GM10248 (cell line): ENCODE measurements at regions not wholly inside any gene's neighbourhood (a gene's known extent, or its start where the extent isn't known, plus 50 kb on each side); places are given as distances from the start of the nearest gene placed in this dataset.

ENCODE experiments used
- CTCF ChIA-PET: fragments of 300-600 bp; sonication (Branson Sonifier 250); formaldehyde crosslinking; extraction: SDS; loops from one replicate; lab custom pipeline; 2021; ENCODE audit warnings: antibody characterized with exemption; lab: Yijun Ruan, JAX
- POLR2A ChIA-PET: fragments of 350-650 bp; sonication (Branson Sonifier 250); formaldehyde crosslinking; extraction: SDS; loops from one replicate; lab custom pipeline; 2020; ENCODE audit warnings: antibody characterized with exemption; lab: Yijun Ruan, JAX
- DNase-seq: peaks from one replicate; pipeline ENCODE4 v3.0.0; 2012; ENCODE audit errors: extremely low spot score
- TF ChIP-seq, protein P1 (sequence below): IDR thresholded peaks from 2 replicates; pipeline ENCODE4 v1.5.1; 2012; ENCODE audit warnings: mild to moderate bottlenecking, low read depth; ENCODE audit errors: extremely low read depth, missing control alignments, control extremely low read depth

GRCh38 chr7:95180-95862, 97.0 kb upstream of the FAM20C start:
- CTCF ChIA-PET = no interaction called here
- DNase-seq = no peak
- TF ChIP-seq, protein P1, sequence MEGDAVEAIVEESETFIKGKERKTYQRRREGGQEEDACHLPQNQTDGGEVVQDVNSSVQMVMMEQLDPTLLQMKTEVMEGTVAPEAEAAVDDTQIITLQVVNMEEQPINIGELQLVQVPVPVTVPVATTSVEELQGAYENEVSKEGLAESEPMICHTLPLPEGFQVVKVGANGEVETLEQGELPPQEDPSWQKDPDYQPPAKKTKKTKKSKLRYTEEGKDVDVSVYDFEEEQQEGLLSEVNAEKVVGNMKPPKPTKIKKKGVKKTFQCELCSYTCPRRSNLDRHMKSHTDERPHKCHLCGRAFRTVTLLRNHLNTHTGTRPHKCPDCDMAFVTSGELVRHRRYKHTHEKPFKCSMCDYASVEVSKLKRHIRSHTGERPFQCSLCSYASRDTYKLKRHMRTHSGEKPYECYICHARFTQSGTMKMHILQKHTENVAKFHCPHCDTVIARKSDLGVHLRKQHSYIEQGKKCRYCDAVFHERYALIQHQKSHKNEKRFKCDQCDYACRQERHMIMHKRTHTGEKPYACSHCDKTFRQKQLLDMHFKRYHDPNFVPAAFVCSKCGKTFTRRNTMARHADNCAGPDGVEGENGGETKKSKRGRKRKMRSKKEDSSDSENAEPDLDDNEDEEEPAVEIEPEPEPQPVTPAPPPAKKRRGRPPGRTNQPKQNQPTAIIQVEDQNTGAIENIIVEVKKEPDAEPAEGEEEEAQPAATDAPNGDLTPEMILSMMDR = no peak
- POLR2A ChIA-PET = no interaction called here

- DNase-seq = no peak
- TF ChIP-seq, protein P1 = no peak
- ChIA-PET POLR2A (no interaction called here), CTCF (no interaction called here)
Observed at GRCh38 chr7:95863-96260, 96.5 kb upstream of the FAM20C start.

DNA sequence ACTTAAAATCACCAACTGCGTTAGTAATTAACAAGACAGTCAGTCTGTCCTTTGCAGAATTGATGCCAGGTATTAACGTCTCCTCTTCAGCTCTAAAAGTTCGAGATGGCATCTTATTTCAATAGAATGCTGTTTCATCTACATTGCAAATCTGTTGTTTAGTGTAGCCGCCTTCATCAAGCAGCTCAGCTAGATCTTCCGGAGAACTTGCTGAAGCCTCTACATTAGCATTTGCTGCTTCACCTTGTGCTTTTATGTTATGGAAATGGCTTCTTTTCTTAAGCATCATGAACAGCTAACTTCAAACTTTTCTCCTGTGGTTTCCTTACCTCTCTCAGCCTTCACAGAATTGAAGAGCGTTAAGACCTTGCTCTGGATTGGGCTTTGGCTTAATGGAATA, 95.5 kb upstream of the FAM20C start:
- TF ChIP-seq, protein P1 = no peak
- CTCF ChIA-PET = no interaction called here
- POLR2A ChIA-PET = no interaction called here
- DNase-seq = no peak

GRCh38 chr7:97310-97841, 95.0 kb upstream of the FAM20C start:
- DNase-seq = no peak
- POLR2A ChIA-PET = no interaction called here
- TF ChIP-seq, protein P1 = no peak
- CTCF ChIA-PET = no interaction called here

GRCh38 chr7:101146-102046, 91.0 kb upstream of the FAM20C start:
- POLR2A ChIA-PET = no interaction called here
- CTCF ChIA-PET = no interaction called here
- no peak for DNase-seq
- TF ChIP-seq, protein P1 = no peak

DNA sequence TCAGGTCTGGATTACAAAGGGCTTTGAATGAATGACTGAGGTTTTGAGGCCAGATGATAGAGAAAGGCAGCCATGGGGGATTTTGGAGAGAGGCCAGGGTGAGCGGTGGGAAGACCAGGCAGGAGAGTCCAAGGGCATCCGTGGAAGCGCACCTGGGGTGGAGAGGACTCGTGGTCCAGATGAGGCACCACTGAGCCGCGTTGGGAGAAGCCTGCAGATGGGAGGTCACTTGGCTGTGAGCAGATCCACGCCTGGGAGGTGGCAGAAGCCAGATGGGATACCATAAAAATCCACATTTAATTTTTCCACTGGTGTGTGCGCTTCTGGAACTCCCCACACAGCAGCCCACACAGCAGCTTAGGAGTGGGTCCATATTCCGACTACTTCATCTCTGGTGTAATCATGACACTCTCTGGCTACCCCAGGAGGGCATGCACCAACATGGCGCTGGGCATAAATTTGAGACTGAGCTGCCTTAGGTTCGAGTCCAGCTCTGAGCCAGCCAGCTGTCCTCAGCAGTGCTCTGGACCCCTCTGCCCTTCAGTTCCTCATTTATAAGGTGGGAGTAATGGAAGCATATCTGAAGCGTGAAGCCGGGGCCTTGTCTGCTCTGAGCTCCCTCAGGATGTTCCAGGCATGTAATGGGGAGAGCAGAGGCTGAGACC, 90.2 kb upstream of the FAM20C start:
- ChIA-PET POLR2A (no interaction called here), CTCF (no interaction called here)
- TF ChIP-seq, protein P1 = no peak
- DNase-seq = no peak
